MV-4-11 (cell line): ENCODE measurements at regions not wholly inside any gene's neighbourhood (a gene's known extent, or its start where the extent isn't known, plus 50 kb on each side); places are given as distances from the start of the nearest gene placed in this dataset.

ENCODE experiments used
- DNase-seq: peaks from one replicate; lab custom pipeline; 2025; lab: John Stamatoyannopoulos, UW

- no peak for DNase-seq
Observed at GRCh38 chr2:122500316-122501105, 745.1 kb downstream of the TSN start.

DNA sequence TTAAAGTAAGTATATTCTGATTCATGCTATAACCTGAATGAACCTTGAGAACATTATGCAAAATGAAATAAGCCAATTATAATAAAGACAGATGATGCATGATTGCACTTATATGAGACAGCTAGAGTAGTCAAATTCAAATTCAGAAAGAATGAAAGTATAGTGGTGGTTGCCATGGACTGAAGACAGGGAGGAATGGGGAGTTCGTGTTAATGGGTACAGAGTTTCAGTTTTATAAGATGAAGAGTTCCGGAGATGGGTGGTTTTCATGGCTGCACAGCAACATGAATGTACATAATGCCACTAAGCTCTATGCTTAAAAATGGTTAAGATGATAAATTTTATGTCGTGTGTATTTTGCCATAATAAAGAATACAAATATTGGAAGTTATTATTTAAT, 751.2 kb downstream of the TSN start:
- DNase-seq: no peak

DNA sequence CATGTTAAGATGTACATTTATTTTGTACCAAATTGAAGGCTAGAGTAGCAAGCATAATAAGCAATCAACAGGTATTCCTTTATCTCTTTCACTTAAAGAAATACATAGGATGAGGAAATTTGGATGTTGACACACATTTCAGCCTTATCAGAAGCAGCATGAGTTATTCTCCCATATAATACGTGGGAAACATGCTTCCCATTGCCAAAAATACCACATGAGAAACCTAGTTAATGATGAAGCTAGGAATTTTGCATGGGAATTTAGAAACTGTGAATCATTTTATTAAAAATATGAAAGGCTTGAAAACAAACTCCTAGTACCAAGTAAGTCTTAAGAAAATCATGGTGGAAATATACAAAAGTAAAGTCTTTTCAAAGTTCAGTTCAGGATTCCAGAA, 751.8 kb downstream of the TSN start:
- no peak for DNase-seq

GRCh38 chr2:122512091-122512490, 756.6 kb downstream of the TSN start:
- DNase-seq: no peak

DNA sequence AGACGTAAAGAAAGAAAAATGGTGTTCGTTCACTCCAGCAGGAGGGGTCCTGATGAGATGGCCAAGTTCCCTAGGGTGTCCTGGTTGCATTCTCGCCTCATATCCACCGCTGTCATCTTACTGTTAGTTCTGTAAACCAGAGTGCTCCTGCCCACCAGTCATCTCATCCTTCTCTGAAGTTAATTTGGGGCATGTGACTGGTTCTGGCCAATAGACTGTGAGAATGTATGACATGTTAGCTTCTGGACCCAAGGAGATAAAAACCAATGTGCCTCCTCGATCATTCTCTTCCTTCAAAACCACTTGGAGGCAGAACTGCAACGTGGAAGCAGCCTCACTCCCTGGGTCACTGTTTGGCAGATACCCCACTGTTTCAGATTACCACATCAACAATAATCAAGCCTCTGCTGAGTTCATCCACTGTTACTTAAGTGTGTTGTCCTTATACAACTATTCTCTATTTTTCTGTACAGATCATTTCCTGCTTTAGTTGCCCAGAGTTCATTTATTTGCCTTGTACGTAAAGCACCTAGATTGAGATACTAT, 759.1 kb downstream of the TSN start:
- DNase-seq: no peak

DNA sequence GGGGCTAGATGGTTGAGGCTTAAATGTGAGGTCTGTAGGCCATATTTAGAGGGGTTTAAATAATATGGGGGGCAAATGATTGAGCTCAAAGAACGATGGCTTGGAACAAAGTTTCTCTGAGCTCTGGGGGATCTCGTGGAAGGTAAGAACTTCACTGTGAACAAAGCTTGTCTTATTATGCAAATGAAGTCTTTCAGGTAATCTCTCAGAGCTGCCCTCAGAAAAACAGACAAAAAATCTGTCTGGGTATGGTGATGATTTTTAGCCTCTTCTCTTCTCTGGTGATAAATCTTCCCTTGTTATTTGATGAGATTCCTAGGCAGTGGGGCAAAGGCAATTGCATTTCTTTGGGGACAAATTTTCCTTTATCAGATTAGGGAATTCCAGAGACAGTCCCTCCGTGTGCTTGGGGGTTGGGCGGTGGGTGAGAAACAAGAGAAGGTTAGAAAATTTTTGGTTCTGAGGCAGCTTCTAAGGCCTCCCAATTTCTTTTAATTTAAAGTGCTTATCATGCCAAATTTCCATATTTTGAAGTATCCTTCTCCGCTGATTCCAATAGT, 760.4 kb downstream of the TSN start:
- DNase-seq: no peak

DNA sequence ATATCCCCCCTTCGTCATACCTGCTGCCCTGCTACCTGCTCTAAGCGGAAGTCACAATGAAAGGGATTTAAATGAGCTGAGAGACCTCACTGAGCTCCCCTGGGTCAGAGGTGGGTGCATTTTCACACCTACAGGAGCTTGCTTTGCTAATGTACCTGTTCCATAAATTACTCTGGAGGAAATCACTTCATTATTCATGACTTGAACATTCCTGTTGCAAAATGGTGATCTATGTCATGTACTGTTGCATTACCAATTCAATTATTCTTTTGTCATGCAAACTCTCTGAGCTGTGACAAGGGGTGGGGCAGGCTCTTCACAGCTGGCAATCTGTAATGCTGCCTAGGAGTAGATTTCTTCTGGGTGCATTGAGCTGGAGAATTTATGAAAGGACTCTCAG, 761.3 kb downstream of the TSN start:
- no peak for DNase-seq

DNA sequence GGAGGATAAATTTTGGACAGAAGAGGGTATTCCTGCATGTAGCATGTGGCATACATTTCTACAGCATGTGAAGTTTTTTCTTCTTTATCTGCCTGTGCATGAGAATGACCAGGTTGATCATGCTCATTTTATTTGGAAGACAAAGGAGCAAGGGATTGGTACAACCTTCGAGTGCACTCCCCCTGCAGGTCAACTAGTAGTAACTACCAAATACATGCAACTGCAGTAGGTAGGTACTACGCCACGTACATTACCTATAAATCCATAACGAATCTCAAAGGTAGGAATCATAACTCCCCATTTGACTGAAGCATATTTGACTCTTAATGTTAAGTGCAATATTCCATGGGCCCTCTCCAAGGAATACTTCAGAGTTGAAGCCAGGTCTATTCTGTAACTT, 763.9 kb downstream of the TSN start:
- no peak for DNase-seq

GRCh38 chr2:122519821-122520611, 764.6 kb downstream of the TSN start:
- no peak for DNase-seq

DNA sequence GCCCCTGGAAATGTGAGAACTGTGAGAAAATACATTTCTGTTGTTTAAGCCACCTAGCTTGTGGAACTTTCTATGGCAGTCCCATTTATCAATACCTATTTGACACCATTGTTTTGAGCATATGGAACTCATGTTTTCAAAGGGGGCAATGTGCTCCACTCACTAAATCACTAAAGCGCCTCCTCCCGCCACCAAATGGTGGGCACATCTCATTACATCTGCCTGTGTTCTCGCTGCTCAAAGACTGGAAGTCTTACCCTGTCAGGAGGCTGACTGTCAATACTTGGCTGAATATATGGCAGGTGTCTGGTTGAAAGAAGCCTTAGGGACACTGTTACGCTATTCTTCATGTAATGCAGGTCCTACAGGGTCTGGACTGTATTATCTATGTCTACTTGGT, 767.7 kb downstream of the TSN start:
- no peak for DNase-seq

DNA sequence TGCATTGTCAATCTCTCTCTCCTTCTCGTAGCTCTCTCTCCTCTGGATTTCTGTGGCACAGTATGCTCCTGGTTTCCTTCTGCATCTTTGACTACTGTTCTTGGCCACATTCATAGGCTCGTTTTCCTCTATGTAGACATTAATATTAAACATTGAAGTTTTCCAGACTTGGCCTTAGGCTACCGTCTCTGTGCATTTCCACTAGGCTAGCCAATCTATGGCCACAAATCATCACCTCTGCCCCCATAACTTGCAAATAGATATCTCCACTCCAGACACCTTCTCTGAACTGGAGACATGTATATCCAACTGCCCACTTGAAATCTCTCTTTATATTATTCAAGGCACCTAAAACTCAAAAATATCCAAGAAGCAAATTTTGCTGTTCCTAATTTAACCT, 768.5 kb downstream of the TSN start:
- DNase-seq: no peak

DNA sequence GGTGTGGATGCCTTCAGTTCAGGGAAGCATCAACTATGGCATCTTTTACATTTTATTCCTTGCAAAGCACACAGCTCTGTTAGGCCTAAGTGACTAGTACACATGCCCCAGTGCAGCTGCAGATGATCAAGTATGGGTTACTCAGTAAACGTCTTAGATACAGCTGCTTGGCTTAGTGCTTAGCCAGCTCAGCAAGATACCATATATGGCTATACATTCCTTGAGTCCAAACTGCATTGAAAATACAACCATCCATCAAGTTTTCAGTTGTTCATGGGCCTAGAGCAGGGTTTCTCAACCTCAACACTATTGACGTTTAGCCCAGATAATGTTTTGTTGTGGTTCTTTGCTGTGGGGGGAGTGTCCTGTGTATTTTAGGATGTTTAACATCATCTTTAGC, 769.9 kb downstream of the TSN start:
- no peak for DNase-seq

- no peak for DNase-seq
Observed at GRCh38 chr2:122528061-122528460, 772.6 kb downstream of the TSN start.

DNA sequence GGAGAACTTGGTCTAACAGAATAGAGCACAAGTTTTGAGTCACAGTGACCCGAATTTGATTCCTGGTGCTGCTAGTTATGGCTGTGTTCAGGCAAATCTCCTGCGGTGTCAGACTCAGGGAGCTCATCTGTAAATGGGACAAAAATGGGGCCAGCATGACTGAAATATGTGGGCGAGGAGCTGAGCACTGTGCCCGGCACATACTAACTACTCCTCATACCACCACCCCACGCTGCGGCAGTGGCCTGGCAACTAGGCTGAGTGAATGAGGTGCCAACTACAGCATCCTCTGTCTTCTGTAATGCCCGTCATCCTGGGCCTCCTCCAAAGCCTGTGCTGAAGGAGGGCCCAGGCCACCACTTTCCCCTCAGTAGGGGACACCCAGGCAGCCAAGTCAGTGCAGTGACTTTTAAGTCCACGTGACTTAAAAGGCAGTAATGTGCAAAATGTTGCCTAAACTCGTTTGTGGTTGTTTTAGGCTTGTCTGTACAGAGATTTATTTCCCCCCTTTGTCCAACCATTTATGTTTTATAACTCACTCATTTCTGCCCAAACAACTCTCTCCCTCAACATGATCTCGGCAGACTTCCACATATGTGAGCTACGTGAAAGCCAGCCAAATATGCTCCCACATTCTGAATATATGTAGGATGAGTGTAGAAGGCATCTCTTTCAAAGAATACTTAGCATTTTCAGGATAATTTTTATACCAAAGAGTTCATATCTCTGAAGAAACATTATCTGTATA, 773.7 kb downstream of the TSN start:
- DNase-seq: no peak

GRCh38 chr2:122530814-122531213, 775.4 kb downstream of the TSN start:
- no peak for DNase-seq

- DNase-seq: no peak
Observed at GRCh38 chr2:122531290-122532071, 776.0 kb downstream of the TSN start.

GRCh38 chr2:122532072-122532344, 776.6 kb downstream of the TSN start:
- DNase-seq: no peak

DNA sequence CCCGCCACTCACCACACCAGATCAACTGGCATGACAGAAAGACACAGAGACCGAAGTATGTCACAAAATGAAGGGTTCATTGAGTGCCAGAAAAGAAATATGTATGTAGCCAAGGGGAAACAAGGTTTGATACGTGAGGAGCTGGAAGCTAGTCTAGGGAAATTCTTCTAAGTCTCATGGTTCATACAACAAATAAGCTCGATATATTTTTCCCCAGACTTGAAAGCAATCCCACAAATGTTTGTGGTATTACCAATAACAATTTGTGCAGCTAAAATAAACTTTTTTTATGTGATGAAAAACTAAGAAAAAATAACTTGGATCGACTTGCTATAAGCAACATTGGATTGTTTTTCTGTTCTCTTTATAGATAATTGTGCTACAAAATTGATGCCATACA, 777.0 kb downstream of the TSN start:
- no peak for DNase-seq

GRCh38 chr2:122535960-122536505, 780.6 kb downstream of the TSN start:
- no peak for DNase-seq

DNA sequence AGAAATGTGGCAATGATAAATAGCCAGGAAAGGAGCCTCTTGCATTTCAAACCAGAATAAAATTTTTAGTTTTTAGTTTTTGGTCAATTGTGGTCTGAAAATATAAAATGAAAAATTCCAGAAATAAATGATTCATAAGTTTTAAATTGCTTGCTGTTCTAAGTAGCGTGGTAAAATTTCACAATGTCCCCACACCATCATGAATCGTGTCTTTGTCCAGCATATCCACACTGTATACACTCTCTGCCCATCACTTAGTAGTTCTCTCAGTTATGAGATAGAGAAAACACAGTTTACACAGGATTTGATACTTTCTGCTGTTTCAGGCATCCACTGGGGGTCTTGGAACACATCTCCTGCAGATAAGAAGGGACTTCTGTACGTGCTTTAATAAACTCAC, 783.9 kb downstream of the TSN start:
- DNase-seq: no peak

DNA sequence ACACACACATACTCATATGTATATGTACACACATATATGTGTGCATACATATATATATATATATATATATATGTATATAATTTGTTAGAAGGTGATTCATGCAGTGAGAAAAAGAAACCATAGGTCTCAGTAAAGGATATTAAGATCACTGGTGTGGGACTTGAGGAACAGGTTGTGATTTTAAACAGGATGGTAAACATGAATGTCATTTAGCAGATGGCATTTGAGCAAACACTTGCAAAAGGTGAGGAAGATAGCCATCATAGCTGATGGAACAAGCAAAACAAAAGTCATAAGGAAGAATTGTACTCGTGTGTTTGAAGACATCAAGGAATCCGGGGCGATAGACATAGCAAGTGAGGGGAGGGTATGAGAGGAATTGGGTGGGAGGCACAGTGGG, 784.5 kb downstream of the TSN start:
- no peak for DNase-seq
